GM11168 (cell line): ENCODE measurements at regions not wholly inside any gene's neighbourhood (a gene's known extent, or its start where the extent isn't known, plus 50 kb on each side); places are given as distances from the start of the nearest gene placed in this dataset.

Experiments
- in situ Hi-C: fragments of 300-500 bp; cut with MboI; formaldehyde crosslinking; loops from one replicate; pipeline ENCODE4 v1.12.0; 2022; ENCODE audit warnings: low sequenced_read_pairs; ENCODE audit not compliant: unreplicated experiment

DNA sequence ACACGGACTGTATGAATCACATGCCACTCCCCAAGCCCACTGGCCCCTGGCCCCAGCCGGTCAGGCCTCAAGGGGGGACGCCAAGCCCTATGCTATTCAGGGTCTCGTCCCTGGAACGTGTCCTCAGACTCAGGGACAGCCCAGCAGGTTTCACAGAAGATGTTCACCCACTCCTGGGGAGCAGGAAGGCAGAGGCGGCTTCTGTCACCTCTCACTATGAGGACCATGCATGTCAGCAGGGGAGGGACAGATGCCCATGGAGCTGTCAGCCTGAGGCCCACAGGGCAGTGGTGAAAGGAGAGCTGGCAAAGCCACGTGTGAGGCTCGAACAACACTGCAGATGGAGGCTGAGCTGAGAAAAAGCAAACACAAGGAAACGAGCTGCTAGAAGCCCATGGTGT, 192.0 kb downstream of the SHANK2 start:
- in situ Hi-C loops: loop anchor here (25.0 kb wide), 1 partner anchor 248 kb away; no protein-coding TSS in a partner anchor

DNA sequence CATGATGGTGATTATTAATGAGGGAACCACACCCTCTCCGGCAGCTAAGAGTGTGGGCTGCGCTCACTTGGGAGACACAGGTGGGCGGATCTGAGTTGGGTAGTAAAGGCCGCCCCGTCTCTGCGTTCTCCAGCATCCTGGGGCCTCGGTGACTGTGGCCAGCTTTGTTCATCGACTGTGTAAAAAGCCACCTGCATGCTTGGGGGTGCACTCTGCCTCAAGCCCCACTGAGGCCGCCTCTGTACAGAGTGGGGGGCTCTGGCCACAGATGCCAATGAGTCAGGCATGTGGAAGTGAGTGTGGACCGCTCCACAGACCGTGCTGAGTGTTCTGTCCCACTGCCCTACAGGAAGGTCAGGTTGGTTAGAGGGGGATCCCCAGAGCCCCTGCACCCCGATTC, 192.7 kb downstream of the SHANK2 start:
- in situ Hi-C loops: loop anchor here (5.0 to 25.0 kb wide), 2 partner anchors 107 to 247 kb away; no protein-coding TSS in a partner anchor

DNA sequence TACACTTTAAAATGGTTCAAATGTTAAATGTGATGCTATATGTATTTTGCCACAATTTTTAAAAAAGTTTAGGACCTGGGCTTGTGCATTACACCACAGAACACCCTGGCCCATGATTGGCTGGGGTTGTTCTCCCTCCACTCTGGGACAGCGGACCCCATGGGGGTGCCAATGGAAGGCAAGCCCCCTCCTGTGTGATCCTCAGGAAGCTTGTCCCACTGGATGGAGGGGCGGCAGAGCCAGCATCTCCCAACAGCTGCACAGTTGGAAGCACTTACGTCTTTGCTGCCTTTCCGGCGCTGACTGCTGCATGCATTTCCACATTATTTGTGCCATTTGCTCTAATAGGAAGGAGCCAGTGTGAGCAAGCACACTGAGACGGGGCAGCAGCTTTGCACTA, 196.5 kb downstream of the SHANK2 start:
- in situ Hi-C loops: loop anchor here (5.0 to 25.0 kb wide), 2 partner anchors 104 to 244 kb away; no protein-coding TSS in a partner anchor
